ENCODE measurements at regions not wholly inside any gene's neighbourhood (a gene's known extent, or its start where the extent isn't known, plus 50 kb on each side); places are given as distances from the start of the nearest gene placed in this dataset.

GRCh38 chr3:146313031-146313745 is 62.3 kb upstream of the PLSCR4 start:
- Histone ChIP-seq H3K4me1 (no peaks in the 10 kb centered on the region), H3K9me3 (peaks cover 4% of the 10 kb centered on the region), H3K27me3 (ENCODE audit: insufficient read depth in 3 of 3, low read length in 2 of 3) (no peaks in the 10 kb centered on the region), H3K36me3 (ENCODE audit: insufficient read depth in 1 of 2, low read depth in 1 of 2) (no peaks in the 10 kb centered on the region), H3K27ac (no peak overlapping the region), H3K4me3 (no peak overlapping the region)
- no peak for TF ChIP-seq CTCF (IDR thresholded peaks at IDR 0.05)
- no peak for ATAC-seq
- intact Hi-C loops (cut with DNase I) = no loop called here
- no peak for DNase-seq
- WGBS, 3 donors = 36 to 43% (median 37%) methylated on average over 2 of the region's 2 CpGs

GRCh38 chr3:146308682-146309081 is 57.8 kb upstream of the PLSCR4 start:
- peak overlapping the region; percentile 38 for H3K27ac ChIP-seq
- ATAC-seq (peak in 2 of 4 donors; percentile 27 to 41), DNase-seq (no peak)

GRCh38 chr3:146308222-146308621 is 57.3 kb upstream of the PLSCR4 start:
- H3K9me3 ChIP-seq = peaks cover 4% of the 10 kb centered on the region
- H3K4me1 ChIP-seq = no peaks in the 10 kb centered on the region
- DNase-seq = no peak
- TF ChIP-seq CTCF (IDR thresholded peaks at IDR 0.05) = no peak
- no peak overlapping the region for H3K4me3 ChIP-seq
- no peaks in the 10 kb centered on the region for H3K36me3 ChIP-seq (ENCODE audit: insufficient read depth in 1 of 2, low read depth in 1 of 2)
- H3K27ac ChIP-seq = peak overlapping the region; percentile 38
- peak in 1 of 4 donors; percentile 33 for ATAC-seq
- intact Hi-C loops (cut with DNase I) = no loop called here
- H3K27me3 ChIP-seq (ENCODE audit: insufficient read depth in 3 of 3, low read length in 2 of 3) = no peaks in the 10 kb centered on the region

More at GRCh38 chr3:146308682-146309081, 57.8 kb upstream of the PLSCR4 start:
- Histone ChIP-seq H3K4me3 (no peak overlapping the region), H3K36me3 (ENCODE audit: insufficient read depth in 1 of 2, low read depth in 1 of 2) (no peaks in the 10 kb centered on the region), H3K4me1 (no peaks in the 10 kb centered on the region), H3K9me3 (peaks cover 4% of the 10 kb centered on the region), H3K27me3 (ENCODE audit: insufficient read depth in 3 of 3, low read length in 2 of 3) (no peaks in the 10 kb centered on the region)
- WGBS, 3 donors = 59 to 67% (median 62%) methylated on average over 3 of the region's 3 CpGs
- TF ChIP-seq CTCF (IDR thresholded peaks at IDR 0.05) = no peak
- intact Hi-C loops (cut with DNase I) = no loop called here

DNA sequence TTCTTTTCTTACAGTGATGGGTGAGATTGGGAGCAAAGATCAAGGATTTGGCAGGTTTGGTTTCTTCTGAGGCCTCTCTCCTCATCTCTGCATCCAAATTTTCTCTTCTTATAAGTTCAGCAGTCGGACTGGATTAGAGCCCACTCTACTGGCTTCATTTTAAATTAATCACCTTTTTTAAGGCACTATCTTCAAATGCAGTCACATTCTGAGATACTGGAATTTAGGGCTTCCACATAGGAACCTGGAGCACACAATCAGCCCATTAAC is 56.5 kb upstream of the PLSCR4 start:
- Histone ChIP-seq H3K9me3 (peaks cover 4% of the 10 kb centered on the region), H3K27me3 (ENCODE audit: insufficient read depth in 3 of 3, low read length in 2 of 3) (no peaks in the 10 kb centered on the region), H3K27ac (no peak overlapping the region), H3K36me3 (ENCODE audit: insufficient read depth in 1 of 2, low read depth in 1 of 2) (no peaks in the 10 kb centered on the region), H3K4me1 (no peaks in the 10 kb centered on the region), H3K4me3 (no peak overlapping the region)
- WGBS, 3 donors = 78 to 93% (median 80%) methylated on average over 1 of the region's 1 CpG
- intact Hi-C loops (cut with DNase I) = no loop called here
- DNase-seq = no peak
- no peak for ATAC-seq
- no peak for TF ChIP-seq CTCF (IDR thresholded peaks at IDR 0.05)
